ENCODE measurements at regions not wholly inside any gene's neighbourhood (a gene's known extent, or its start where the extent isn't known, plus 50 kb on each side); places are given as distances from the start of the nearest gene placed in this dataset.
"Not testable (repeated sequence)": the region's sequence is repeated elsewhere in the genome, so short reads cannot be mapped to it uniquely, and the experiment has no call there.

DNA sequence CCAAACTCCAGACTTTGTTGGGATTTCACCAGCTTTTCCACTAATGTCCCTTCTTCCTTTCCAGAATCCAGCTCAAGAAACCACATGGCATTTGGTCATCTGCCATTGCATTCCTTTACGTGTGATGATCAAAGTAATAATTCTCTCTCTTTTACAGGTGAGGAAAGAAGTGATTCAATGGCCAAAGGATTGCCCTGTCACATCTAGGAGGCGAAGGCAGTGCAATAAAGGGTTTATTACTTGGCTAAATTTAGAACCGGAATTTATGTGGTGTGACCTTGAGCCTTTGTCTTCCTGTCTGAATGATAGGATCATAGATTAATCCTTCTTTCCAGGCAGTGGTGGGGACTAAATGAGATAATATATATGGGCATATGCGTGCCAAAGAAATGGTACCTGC, 58.3 kb upstream of the COBL start:
- TF ChIP-seq, protein P1, sequence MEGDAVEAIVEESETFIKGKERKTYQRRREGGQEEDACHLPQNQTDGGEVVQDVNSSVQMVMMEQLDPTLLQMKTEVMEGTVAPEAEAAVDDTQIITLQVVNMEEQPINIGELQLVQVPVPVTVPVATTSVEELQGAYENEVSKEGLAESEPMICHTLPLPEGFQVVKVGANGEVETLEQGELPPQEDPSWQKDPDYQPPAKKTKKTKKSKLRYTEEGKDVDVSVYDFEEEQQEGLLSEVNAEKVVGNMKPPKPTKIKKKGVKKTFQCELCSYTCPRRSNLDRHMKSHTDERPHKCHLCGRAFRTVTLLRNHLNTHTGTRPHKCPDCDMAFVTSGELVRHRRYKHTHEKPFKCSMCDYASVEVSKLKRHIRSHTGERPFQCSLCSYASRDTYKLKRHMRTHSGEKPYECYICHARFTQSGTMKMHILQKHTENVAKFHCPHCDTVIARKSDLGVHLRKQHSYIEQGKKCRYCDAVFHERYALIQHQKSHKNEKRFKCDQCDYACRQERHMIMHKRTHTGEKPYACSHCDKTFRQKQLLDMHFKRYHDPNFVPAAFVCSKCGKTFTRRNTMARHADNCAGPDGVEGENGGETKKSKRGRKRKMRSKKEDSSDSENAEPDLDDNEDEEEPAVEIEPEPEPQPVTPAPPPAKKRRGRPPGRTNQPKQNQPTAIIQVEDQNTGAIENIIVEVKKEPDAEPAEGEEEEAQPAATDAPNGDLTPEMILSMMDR (IDR thresholded peaks at IDR 0.05; ENCODE audit: insufficient read depth, low read length, missing control alignments), result no peak
- POLR2A ChIA-PET, result no interaction called here
- no peak overlapping the region for H3K4me3 ChIP-seq (ENCODE audit: low read depth, low read length)
- DNase-seq (ENCODE audit: low read depth, low spot score), result no peak
- CTCF ChIA-PET, result no interaction called here

DNA sequence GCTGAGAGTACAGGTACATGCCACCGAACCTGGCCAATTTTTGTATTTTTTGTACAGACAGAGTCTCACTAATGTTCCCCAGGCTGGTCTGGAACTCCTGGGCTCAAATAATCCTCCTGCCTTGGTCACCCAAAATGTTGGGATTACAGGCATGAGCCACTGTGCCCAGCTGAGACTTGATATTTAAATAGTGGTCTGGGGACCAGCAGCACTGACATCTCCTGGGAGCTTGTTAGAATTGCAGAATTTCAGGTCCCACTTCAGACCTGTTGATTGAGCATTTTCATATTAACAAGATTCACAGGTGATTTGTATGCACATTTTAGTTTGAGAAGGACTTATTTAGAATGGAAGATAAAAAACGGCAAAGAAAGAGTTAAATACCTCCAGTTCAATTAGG, 57.0 kb upstream of the COBL start:
- DNase-seq (ENCODE audit: low read depth, low spot score); POLR2A ChIA-PET; H3K4me3 ChIP-seq (ENCODE audit: low read depth, low read length); CTCF ChIA-PET: not testable (repeated sequence)

DNA sequence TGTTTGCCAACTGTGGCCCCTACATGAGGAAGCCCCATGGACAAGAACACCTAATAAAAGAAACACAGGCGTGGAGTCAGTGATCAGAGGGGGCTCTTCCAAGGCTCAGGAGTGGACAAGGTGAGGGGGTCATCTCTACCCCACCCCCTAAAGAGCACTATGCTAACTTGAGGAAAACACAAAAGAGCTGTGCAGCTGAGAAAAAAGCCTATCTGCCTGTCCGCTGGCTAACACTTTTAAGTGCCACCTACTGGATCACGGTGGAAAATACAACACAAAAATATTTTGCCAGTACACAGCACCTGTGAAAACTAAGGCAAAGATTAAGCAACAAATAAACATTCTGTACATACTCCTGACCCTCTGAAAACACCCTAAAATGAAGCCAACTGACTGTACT, 53.1 kb upstream of the COBL start:
- H3K4me3 ChIP-seq (ENCODE audit: low read depth, low read length), result no peak overlapping the region
- DNase-seq (ENCODE audit: low read depth, low spot score), result no peak
- TF ChIP-seq, protein P1 (IDR thresholded peaks at IDR 0.05; ENCODE audit: insufficient read depth, low read length, missing control alignments), result no peak
- CTCF ChIA-PET, result interaction anchor here (5.7 kb wide), 1 partner anchor 207 kb away, joined by 68 read pairs; no protein-coding TSS in a partner anchor
- POLR2A ChIA-PET, result no interaction called here

DNA sequence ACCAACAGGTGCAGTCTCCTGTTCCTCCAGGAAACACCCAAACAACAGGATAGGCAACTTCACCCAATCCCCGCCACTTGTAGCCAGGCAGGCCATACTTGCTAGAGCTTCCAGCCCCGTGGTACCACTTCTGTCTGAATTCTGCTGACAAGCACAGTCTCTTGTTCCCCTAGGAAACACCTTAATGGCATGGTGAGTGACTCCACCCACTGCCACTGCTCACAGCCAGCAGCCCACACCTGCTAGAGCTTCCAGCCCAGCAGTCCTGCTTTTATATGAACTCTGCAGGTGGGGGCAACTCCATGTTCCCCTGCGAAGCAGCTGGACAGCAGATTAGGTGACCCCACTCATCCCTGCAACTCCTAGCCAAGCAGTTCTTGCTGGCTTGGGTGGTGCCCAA, 52.6 kb upstream of the COBL start:
- H3K4me3 ChIP-seq (ENCODE audit: low read depth, low read length); POLR2A ChIA-PET; DNase-seq (ENCODE audit: low read depth, low spot score): not testable (repeated sequence)
- CTCF ChIA-PET, result interaction anchor here (5.7 kb wide), 1 partner anchor 207 kb away, joined by 68 read pairs; no protein-coding TSS in a partner anchor

DNA sequence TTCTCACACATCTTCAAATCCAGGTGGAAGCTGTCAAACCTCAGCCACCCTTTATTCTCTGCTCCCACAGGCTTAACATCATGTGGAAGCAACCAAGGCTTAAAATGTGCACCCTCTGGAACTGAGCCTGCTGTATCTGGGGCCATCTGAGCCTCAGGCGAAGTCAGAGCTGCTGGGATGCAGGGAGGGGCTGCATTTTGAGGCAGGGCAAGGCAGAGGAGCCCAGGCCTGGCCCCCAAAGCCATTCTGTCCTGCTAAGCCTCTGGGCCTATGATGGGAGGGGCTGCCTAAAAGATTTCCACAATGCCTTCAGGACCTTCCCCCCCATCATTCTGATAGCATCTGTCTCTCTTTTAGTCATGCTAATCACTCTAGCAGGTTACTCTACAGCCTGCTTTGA, 51.7 kb upstream of the COBL start:
- TF ChIP-seq, protein P1 (IDR thresholded peaks at IDR 0.05; ENCODE audit: insufficient read depth, low read length, missing control alignments), result no peak
- POLR2A ChIA-PET, result no interaction called here

DNA sequence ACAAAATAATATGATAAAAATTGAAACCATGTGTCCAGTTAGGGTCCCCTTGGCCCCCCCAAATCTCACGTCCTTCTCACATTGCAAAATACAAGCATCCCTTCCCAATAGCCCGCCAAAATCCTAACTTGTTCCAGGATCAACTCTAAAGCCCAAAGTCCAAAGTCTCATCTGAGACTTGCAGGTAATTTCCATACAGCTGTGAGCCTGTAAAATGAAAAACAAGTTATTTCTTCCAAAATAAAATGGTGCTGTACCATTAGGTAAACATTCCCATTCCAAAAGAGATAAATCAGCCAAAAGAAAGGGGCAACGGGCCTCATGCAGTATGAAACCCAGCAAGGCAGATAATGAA, 51.0 kb upstream of the COBL start:
- POLR2A ChIA-PET, result no interaction called here
- DNase-seq (ENCODE audit: low read depth, low spot score), result no peak
- CTCF ChIA-PET, result interaction anchor here (0.7 to 5.7 kb wide), 5 partner anchors 12 to 899 kb away, joined by 3 to 68 read pairs (median 4); no protein-coding TSS in a partner anchor
- H3K4me3 ChIP-seq (ENCODE audit: low read depth, low read length), result no peak overlapping the region
- TF ChIP-seq, protein P1 (IDR thresholded peaks at IDR 0.05; ENCODE audit: insufficient read depth, low read length, missing control alignments), result no peak

More for the DNA sequence above, 51.7 kb upstream of the COBL start:
- CTCF ChIA-PET, result interaction anchor here (1.2 to 5.7 kb wide), 2 partner anchors 206 to 900 kb away, joined by 5 to 68 read pairs; no protein-coding TSS in a partner anchor
- no peak for DNase-seq (ENCODE audit: low read depth, low spot score)
- no peak overlapping the region for H3K4me3 ChIP-seq (ENCODE audit: low read depth, low read length)

DNA sequence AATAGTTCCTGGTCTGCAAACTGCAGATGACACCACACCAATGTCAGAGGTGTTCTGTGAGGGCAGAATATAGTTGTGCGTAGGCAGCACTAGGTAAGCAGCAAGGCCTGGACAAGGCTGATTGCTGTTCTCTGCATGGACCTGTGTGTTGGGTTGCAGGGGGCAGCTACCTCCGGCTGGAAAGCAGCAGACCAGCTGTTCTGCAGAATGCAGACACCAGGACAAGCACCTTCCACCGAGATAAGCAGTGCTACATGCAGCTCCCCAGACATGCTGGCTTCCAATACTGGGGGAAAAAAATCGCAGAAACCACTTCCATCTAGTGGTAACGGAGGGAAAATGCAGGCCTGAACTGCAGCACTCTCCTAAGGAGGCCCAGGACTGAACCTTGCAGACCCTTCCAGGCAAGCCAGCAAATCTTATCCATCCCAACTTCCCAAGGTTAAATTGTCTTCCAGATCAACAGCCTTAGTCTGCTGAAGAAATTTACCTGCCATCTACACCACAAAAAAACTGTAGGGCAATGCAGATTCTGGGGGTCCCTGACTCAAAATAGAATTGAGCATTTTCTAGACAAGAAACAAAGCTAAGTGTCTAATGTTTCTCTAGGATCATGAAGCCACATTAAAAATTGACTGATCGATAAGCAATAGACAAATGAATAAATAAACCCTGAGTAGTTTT, 50.5 kb upstream of the COBL start:
- TF ChIP-seq, protein P1 (IDR thresholded peaks at IDR 0.05; ENCODE audit: insufficient read depth, low read length, missing control alignments), result peak; percentile 27
- no peak overlapping the region for H3K4me3 ChIP-seq (ENCODE audit: low read depth, low read length)
- CTCF ChIA-PET, result interaction anchor here (0.7 to 5.7 kb wide), 6 partner anchors 11 to 899 kb away, joined by 3 to 68 read pairs (median 4); no protein-coding TSS in a partner anchor
- DNase-seq (ENCODE audit: low read depth, low spot score), result no peak
- POLR2A ChIA-PET, result no interaction called here
